Bronchial epithelial cell (primary cell): ENCODE measurements at regions not wholly inside any gene's neighbourhood (a gene's known extent, or its start where the extent isn't known, plus 50 kb on each side); places are given as distances from the start of the nearest gene placed in this dataset.

Experiments used
- DNase-seq: peaks from one replicate; pipeline ENCODE4 v3.0.0-alpha.2; 2010; ENCODE audit warnings: low read depth
- FAIRE-seq: peaks from 2 replicates; lab custom pipeline; 2011; peaks lifted over from hg19 to GRCh38; lab: Jason Lieb, UNC
- H3K27me3 ChIP-seq: 2 replicates; pipeline ENCODE4 v1.5.1; 2011; ENCODE audit warnings: low read length; ENCODE audit not compliant: control insufficient read depth, insufficient read depth
- H3K36me3 ChIP-seq: 2 replicates; pipeline ENCODE4 v1.5.1; 2011; ENCODE audit warnings: low read length; ENCODE audit not compliant: control insufficient read depth, insufficient read depth
- H3K4me3 ChIP-seq: 2 replicates; pipeline ENCODE4 v1.5.1; 2011; ENCODE audit warnings: mild to moderate bottlenecking, low read depth, low read length, control low read depth
- TF ChIP-seq, protein P1 (sequence below): IDR thresholded peaks from 2 replicates; pipeline ENCODE4 v1.5.1; 2011; ENCODE audit warnings: mild to moderate bottlenecking, moderate library complexity, low read length, control low read depth, inconsistent platforms; ENCODE audit not compliant: insufficient read depth, severe bottlenecking

DNA sequence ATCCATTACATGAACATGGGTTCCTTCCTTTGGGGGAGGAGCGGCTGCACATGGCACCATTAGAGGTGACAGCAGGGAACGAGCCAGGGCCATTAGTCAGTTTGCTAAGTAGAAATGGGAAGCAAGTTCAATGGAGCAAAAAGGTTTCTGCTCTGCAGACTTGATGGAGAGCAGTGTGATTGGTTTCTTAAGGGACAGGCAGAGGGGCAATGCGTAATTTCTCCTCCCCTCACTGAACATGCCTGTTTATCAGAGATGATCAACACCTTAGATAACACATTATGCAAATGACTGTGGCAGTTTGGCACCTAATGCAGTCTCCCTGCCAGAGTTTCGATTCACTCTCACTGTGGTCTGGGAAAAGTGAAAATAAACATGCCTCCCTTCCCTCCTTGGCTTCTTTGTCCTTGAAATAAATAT lies 414.5 kb downstream of the STK39 start:
- H3K27me3 ChIP-seq, result no peaks in the 10 kb centered on the region
- TF ChIP-seq, protein P1, sequence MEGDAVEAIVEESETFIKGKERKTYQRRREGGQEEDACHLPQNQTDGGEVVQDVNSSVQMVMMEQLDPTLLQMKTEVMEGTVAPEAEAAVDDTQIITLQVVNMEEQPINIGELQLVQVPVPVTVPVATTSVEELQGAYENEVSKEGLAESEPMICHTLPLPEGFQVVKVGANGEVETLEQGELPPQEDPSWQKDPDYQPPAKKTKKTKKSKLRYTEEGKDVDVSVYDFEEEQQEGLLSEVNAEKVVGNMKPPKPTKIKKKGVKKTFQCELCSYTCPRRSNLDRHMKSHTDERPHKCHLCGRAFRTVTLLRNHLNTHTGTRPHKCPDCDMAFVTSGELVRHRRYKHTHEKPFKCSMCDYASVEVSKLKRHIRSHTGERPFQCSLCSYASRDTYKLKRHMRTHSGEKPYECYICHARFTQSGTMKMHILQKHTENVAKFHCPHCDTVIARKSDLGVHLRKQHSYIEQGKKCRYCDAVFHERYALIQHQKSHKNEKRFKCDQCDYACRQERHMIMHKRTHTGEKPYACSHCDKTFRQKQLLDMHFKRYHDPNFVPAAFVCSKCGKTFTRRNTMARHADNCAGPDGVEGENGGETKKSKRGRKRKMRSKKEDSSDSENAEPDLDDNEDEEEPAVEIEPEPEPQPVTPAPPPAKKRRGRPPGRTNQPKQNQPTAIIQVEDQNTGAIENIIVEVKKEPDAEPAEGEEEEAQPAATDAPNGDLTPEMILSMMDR, result no peak
- no peaks in the 10 kb centered on the region for H3K36me3 ChIP-seq
- DNase-seq (no peak), FAIRE-seq (no peak)
- H3K4me3 ChIP-seq, result no peak overlapping the region

DNA sequence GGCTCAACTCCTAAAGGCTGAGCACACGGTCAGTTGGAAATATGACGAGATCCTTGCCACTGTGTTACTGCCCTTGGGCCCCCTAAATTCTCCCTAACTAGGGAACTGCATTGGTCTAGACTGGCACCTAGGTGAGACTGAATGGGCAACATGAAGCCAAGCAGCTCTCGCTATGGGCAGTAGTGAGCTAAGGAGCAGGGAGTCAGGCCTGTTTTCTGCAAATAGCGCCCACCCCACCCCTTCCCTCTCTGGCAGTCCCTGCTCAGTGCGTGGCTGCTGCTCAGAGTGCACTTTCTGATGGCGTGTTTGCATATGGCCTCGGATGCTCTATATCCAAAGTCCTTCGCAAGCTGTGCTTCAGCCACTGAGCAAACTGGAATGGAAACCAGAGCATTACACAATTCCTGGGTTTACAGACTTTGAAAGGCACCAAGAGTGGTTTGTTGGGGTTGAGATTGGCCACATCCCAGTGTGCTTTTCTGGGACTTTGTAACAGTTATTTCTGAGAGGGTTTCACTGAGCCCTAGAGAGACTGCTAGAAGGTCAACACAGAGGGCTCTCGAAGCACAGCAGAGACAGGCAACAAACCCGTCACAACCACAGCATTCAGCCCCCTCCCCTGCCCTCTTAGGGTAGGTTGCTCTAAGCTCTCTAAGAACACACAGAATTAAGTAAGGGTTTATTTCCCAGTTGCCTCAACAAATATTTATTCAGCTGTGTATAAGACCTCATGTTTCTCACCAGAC lies 419.9 kb downstream of the STK39 start:
- no peak for FAIRE-seq
- no peak for DNase-seq
- TF ChIP-seq, protein P1, result no peak
- Histone ChIP-seq H3K27me3 (no peaks in the 10 kb centered on the region), H3K36me3 (no peaks in the 10 kb centered on the region), H3K4me3 (no peak overlapping the region)

DNA sequence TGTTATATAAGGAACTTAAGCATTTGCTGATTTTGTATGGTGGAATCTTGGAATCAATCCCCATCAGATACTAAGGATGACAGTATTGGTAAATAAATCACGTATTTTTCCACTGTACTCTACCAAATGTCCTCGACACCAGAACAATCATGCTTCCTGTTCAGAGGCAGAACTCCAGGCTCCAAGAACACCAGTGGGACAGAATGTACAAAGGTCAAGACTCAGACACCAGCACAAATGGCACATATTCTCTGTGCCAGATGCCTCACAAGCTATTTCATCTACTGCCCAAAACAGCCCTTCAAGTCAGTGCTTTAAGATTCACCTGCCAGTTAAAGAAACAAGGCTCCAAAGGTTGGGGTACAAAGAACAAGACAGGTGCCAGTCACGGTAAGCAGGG lies 420.5 kb downstream of the STK39 start:
- no peak for FAIRE-seq
- H3K36me3 ChIP-seq, result no peaks in the 10 kb centered on the region
- H3K27me3 ChIP-seq, result no peaks in the 10 kb centered on the region
- DNase-seq, result no peak
- H3K4me3 ChIP-seq, result no peak overlapping the region
- TF ChIP-seq, protein P1, result no peak

DNA sequence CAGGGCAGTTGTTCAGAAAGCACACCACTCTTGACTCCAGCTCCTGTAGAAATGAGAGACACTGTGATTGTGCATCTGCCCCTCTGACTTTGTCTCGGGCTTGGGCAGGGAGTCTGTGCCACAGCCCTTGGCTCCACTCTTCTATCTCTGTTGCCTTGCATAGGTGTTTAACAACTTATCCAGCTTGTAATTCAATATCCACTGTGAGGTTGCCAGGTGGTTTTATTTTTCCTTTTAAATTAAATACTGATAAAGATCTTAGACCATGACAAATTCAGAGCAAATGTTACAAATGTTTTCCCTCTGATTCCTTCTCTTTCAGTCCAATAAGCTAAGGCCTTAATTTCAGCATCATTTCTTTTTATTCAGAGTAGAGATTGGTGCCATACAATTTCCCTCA lies 421.7 kb downstream of the STK39 start:
- Histone ChIP-seq H3K4me3 (no peak overlapping the region), H3K36me3 (no peaks in the 10 kb centered on the region), H3K27me3 (no peaks in the 10 kb centered on the region)
- TF ChIP-seq, protein P1, result no peak
- no peak for FAIRE-seq
- DNase-seq, result no peak

DNA sequence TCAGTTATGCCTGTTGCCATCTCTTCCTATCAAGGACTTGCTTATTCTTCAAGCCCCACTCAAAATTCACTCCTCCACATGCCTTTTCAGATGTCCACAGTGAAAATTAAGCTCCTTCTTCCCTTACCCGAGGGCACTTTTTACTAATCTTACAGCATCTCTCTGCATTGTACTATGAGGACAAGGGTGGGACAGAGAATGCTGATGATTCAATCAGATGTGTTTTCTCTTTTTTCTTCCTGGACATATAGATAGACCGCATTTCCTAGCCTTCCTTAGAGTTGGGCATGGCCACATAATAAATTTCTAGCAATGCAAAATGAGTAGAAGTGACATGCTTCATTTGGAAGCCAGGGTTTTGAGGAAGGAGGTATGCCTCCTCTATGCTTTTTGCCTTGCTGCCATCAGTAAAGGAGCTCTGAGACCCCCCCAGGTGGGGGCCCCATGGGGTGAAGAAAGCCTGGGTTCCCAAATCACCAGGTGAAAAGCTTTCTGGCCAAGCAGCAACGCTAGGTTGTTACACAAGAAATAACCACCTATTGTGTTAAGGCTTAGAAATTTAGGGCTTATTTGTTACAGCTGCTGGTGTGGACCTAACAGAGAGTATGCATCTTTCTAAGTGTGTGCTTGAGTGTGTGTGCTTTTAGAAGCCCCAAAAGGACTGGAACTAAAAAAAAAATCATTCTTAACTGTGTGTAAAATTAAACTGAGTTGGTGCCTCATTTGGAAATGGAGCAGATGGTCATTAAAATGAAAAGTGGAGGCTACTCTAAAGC lies 424.5 kb downstream of the STK39 start:
- Histone ChIP-seq H3K36me3 (no peaks in the 10 kb centered on the region), H3K4me3 (no peak overlapping the region), H3K27me3 (no peaks in the 10 kb centered on the region)
- no peak for DNase-seq
- TF ChIP-seq, protein P1, result no peak
- FAIRE-seq, result no peak
